ENCODE measurements at regions not wholly inside any gene's neighbourhood (a gene's known extent, or its start where the extent isn't known, plus 50 kb on each side); places are given as distances from the start of the nearest gene placed in this dataset.

- DNase-seq (ENCODE audit: low read depth), result no peak
Observed at GRCh38 chr4:147312376-147313046, 168.4 kb upstream of the EDNRA start.

- no peak for DNase-seq (ENCODE audit: low read depth)
Observed at GRCh38 chr4:147313108-147313507, 167.8 kb upstream of the EDNRA start.

GRCh38 chr4:147318586-147318985, 162.3 kb upstream of the EDNRA start:
- no peak for DNase-seq (ENCODE audit: low read depth)

- DNase-seq (ENCODE audit: low read depth), result no peak
Observed at GRCh38 chr4:147325571-147325981, 155.3 kb upstream of the EDNRA start.

GRCh38 chr4:147326591-147326990, 154.3 kb upstream of the EDNRA start:
- DNase-seq (ENCODE audit: low read depth), result no peak

- no peak for DNase-seq (ENCODE audit: low read depth)
Observed at GRCh38 chr4:147327322-147327721, 153.6 kb upstream of the EDNRA start.

- DNase-seq (ENCODE audit: low read depth), result no peak
Observed at GRCh38 chr4:147328189-147328588, 152.7 kb upstream of the EDNRA start.

GRCh38 chr4:147328756-147329446, 152.0 kb upstream of the EDNRA start:
- no peak for DNase-seq (ENCODE audit: low read depth)

- no peak for DNase-seq (ENCODE audit: low read depth)
Observed at GRCh38 chr4:147332091-147332490, 148.8 kb upstream of the EDNRA start.

- no peak for DNase-seq (ENCODE audit: low read depth)
Observed at GRCh38 chr4:147334478-147334877, 146.4 kb upstream of the EDNRA start.

- DNase-seq (ENCODE audit: low read depth), result no peak
Observed at GRCh38 chr4:147335183-147335582, 145.7 kb upstream of the EDNRA start.

GRCh38 chr4:147336252-147336651, 144.6 kb upstream of the EDNRA start:
- DNase-seq (ENCODE audit: low read depth), result no peak

- no peak for DNase-seq (ENCODE audit: low read depth)
Observed at GRCh38 chr4:147339100-147339499, 141.8 kb upstream of the EDNRA start.

- DNase-seq (ENCODE audit: low read depth), result no peak
Observed at GRCh38 chr4:147340111-147340510, 140.8 kb upstream of the EDNRA start.

- DNase-seq (ENCODE audit: low read depth), result no peak
Observed at GRCh38 chr4:147340591-147341120, 140.2 kb upstream of the EDNRA start.

- no peak for DNase-seq (ENCODE audit: low read depth)
Observed at GRCh38 chr4:147343692-147344091, 137.2 kb upstream of the EDNRA start.

GRCh38 chr4:147345662-147346061, 135.2 kb upstream of the EDNRA start:
- DNase-seq (ENCODE audit: low read depth), result no peak

GRCh38 chr4:147347217-147347616, 133.7 kb upstream of the EDNRA start:
- no peak for DNase-seq (ENCODE audit: low read depth)

GRCh38 chr4:147349193-147349592, 131.7 kb upstream of the EDNRA start:
- no peak for DNase-seq (ENCODE audit: low read depth)

- no peak for DNase-seq (ENCODE audit: low read depth)
Observed at GRCh38 chr4:147351083-147351787, 129.7 kb upstream of the EDNRA start.

GRCh38 chr4:147354237-147354636, 126.7 kb upstream of the EDNRA start:
- DNase-seq (ENCODE audit: low read depth), result no peak

- DNase-seq (ENCODE audit: low read depth), result no peak
Observed at GRCh38 chr4:147355032-147355656, 125.8 kb upstream of the EDNRA start.
